ENCODE measurements at regions not wholly inside any gene's neighbourhood (a gene's known extent, or its start where the extent isn't known, plus 50 kb on each side); places are given as distances from the start of the nearest gene placed in this dataset.

GRCh38 chr11:96595011-96595410, 205.2 kb downstream of the JRKL start:
- TF ChIP-seq, protein P1, sequence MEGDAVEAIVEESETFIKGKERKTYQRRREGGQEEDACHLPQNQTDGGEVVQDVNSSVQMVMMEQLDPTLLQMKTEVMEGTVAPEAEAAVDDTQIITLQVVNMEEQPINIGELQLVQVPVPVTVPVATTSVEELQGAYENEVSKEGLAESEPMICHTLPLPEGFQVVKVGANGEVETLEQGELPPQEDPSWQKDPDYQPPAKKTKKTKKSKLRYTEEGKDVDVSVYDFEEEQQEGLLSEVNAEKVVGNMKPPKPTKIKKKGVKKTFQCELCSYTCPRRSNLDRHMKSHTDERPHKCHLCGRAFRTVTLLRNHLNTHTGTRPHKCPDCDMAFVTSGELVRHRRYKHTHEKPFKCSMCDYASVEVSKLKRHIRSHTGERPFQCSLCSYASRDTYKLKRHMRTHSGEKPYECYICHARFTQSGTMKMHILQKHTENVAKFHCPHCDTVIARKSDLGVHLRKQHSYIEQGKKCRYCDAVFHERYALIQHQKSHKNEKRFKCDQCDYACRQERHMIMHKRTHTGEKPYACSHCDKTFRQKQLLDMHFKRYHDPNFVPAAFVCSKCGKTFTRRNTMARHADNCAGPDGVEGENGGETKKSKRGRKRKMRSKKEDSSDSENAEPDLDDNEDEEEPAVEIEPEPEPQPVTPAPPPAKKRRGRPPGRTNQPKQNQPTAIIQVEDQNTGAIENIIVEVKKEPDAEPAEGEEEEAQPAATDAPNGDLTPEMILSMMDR (conservative IDR thresholded peaks at IDR 0.05; ENCODE audit: control insufficient read depth, insufficient read depth, low read depth, low read length), result no peak
- no peak for DNase-seq (ENCODE audit: low read depth)
- H3K4me3 ChIP-seq (ENCODE audit: control insufficient read depth, low read depth, low read length), result no peak overlapping the region

DNA sequence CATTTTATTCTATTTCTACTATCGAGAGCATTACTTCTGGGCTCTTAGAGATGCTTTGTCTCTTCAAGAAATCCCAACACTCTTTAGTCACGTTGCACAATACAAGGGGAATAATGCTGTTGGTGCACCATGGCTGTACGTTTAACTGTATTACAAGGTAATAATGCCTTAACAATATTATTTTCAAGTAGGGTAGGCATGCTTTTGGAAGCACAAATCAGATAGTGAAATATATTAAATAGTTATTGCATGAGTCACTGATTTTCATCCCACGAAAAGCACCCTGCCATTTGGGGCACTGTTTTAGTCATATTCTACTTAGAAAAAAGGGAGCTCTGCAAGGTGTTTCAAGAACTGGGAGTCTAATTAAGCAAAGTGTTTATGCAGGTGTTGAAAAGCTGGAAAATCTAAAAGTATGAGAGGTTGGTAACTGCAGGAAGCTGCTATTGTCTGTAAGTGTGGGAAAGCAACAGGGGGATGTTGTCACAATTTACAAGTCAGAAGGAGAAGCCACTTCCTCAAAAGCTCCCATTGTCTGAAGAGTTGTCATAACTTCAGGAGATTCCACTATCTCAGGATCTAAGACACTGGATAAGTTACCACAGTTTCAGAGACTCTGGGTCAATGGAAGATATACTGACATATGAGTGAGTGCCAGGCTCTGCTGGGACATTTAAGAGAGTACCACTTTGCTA, 218.2 kb downstream of the JRKL start:
- TF ChIP-seq, protein P1 (conservative IDR thresholded peaks at IDR 0.05; ENCODE audit: control insufficient read depth, insufficient read depth, low read depth, low read length), result no peak
- no peak overlapping the region for H3K4me3 ChIP-seq (ENCODE audit: control insufficient read depth, low read depth, low read length)
- DNase-seq (ENCODE audit: low read depth), result no peak

DNA sequence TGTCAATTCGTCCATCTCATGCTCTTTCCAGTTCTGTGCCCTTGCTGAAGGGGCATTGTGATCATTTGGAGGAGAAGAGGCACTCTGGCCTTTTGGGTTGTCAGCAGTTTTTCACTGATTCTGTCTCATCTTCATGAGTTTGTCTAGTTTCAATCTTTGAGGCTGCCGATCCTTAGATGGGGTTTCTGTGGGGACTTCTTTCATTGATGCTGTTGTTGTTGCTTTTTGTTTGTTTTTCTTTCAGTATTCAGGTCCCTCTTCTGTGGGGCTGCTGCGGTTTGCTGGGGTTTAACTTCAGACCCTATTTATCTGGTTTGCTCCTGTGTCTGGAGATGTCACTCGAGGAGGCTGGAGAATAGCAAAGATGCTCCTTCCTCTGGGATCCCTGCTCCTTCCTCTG, 224.3 kb downstream of the JRKL start:
- TF ChIP-seq, protein P1 (conservative IDR thresholded peaks at IDR 0.05; ENCODE audit: control insufficient read depth, insufficient read depth, low read depth, low read length), result no peak
- H3K4me3 ChIP-seq (ENCODE audit: control insufficient read depth, low read depth, low read length), result no peak overlapping the region
- no peak for DNase-seq (ENCODE audit: low read depth)

- H3K4me3 ChIP-seq (ENCODE audit: control insufficient read depth, low read depth, low read length), result no peak overlapping the region
- TF ChIP-seq, protein P1 (conservative IDR thresholded peaks at IDR 0.05; ENCODE audit: control insufficient read depth, insufficient read depth, low read depth, low read length), result no peak
- DNase-seq (ENCODE audit: low read depth), result no peak
Observed at GRCh38 chr11:96614846-96615245, 225.0 kb downstream of the JRKL start.

GRCh38 chr11:96620464-96621044, 230.7 kb downstream of the JRKL start:
- no peak overlapping the region for H3K4me3 ChIP-seq (ENCODE audit: control insufficient read depth, low read depth, low read length)
- TF ChIP-seq, protein P1 (conservative IDR thresholded peaks at IDR 0.05; ENCODE audit: control insufficient read depth, insufficient read depth, low read depth, low read length), result no peak
- DNase-seq (ENCODE audit: low read depth), result no peak

DNA sequence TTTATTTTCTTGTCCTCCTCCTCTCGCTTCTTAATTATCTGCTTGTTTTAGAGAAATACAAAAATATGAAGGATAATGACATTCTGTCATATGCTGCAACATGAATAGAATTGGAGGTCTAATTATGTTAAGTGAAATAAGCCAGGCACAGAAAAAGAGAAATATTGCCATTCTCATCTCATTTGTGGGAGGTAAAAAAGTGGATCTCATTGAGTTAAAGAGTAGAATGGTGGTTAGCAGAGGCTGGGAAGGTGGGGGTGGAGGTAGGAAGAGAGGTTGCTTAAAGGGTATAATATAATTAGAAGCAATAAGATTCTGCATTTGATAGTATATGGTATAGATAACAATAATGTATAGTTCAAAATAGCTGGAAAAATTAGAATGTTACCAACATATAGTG, 231.3 kb downstream of the JRKL start:
- DNase-seq (ENCODE audit: low read depth), result no peak
- TF ChIP-seq, protein P1 (conservative IDR thresholded peaks at IDR 0.05; ENCODE audit: control insufficient read depth, insufficient read depth, low read depth, low read length), result no peak
- H3K4me3 ChIP-seq (ENCODE audit: control insufficient read depth, low read depth, low read length), result no peak overlapping the region

Data from fibroblast of mammary gland (primary cell).